Loucy (cell line): ENCODE measurements at regions not wholly inside any gene's neighbourhood (a gene's known extent, or its start where the extent isn't known, plus 50 kb on each side); places are given as distances from the start of the nearest gene placed in this dataset.

ENCODE experiments used
- CTCF ChIP-seq: fragments of 200-600 bp; sonication (generic); conservative IDR thresholded peaks from 2 replicates; pipeline ENCODE4 v1.5.1; 2014; ENCODE audit warnings: mild to moderate bottlenecking, antibody characterized with exemption, low read length
- EZH2phosphoT487 ChIP-seq: fragments of 200-600 bp; IDR thresholded peaks from 2 replicates; pipeline ENCODE4 v1.6.1; 2018; ENCODE audit warnings: antibody characterized with exemption, mild to moderate bottlenecking, moderate library complexity, borderline replicate concordance

GRCh38 chr10:129413024-129413423 is 54.0 kb upstream of the MGMT start:
- TF ChIP-seq CTCF = no peak
- TF ChIP-seq EZH2phosphoT487 = no peak
